Left lung (tissue), 4 donors: ENCODE measurements at regions not wholly inside any gene's neighbourhood (a gene's known extent, or its start where the extent isn't known, plus 50 kb on each side); places are given as distances from the start of the nearest gene placed in this dataset.

ENCODE experiments used
- ATAC-seq: fragments of 200-7000 bp; cut with Tn5 transposase; one replicate; pipeline ENCODE4 v1.9.1; 2020; ENCODE audit warnings: moderate library complexity
- DNase-seq, 4 donors: peaks; one replicate each; pipeline ENCODE4 v3.0.0-alpha.2; 2013 to 2020
- H3K27ac ChIP-seq, 2 donors: fragments of 200-600 bp; sonication (generic) in 1 of 2; one replicate each; pipeline versions ENCODE4 v1.5.0 to v1.8.0; 2020 to 2021
- H3K27me3 ChIP-seq, 2 donors: fragments of 200-600 bp; sonication (generic) in 1 of 2; one replicate each; pipeline versions ENCODE4 v1.5.0 to v1.8.0; 2020 to 2021
- H3K36me3 ChIP-seq, 2 donors: fragments of 200-600 bp; sonication (generic) in 1 of 2; one replicate each; pipeline versions ENCODE4 v1.5.0 to v1.8.0; 2020 to 2021
- H3K4me1 ChIP-seq, 2 donors: fragments of 200-600 bp; one replicate each; pipeline ENCODE4 v1.8.0; 2021
- H3K4me3 ChIP-seq, 2 donors: fragments of 200-600 bp; sonication (generic) in 1 of 2; one replicate each; pipeline versions ENCODE4 v1.5.0 to v1.8.0; 2020 to 2021; ENCODE audit warnings: mild to moderate bottlenecking in 1 of 2
- H3K9me3 ChIP-seq, 2 donors: fragments of 200-600 bp; sonication (generic) in 1 of 2; one replicate each; pipeline versions ENCODE4 v1.5.0 to v1.8.0; 2020 to 2021
- intact Hi-C, 2 donors: fragments of 100-400 bp; cut with DNase I; formaldehyde crosslinking; loops; one replicate each; pipeline versions ENCODE4 v1.11.2 to v1.14.2; 2022
- TF ChIP-seq, protein P1 (sequence below), 2 donors: fragments of 200-600 bp; sonication (generic) in 1 of 2; IDR thresholded peaks; one replicate each; pipeline versions ENCODE4 v1.5.0 to v1.8.0; 2021; ENCODE audit warnings: antibody characterized with exemption in 2 of 2
- donor health status: DM: no; HTN: yes; CAD: no.
- donor health status: DM: no; HTN: no; CAD: no.

DNA sequence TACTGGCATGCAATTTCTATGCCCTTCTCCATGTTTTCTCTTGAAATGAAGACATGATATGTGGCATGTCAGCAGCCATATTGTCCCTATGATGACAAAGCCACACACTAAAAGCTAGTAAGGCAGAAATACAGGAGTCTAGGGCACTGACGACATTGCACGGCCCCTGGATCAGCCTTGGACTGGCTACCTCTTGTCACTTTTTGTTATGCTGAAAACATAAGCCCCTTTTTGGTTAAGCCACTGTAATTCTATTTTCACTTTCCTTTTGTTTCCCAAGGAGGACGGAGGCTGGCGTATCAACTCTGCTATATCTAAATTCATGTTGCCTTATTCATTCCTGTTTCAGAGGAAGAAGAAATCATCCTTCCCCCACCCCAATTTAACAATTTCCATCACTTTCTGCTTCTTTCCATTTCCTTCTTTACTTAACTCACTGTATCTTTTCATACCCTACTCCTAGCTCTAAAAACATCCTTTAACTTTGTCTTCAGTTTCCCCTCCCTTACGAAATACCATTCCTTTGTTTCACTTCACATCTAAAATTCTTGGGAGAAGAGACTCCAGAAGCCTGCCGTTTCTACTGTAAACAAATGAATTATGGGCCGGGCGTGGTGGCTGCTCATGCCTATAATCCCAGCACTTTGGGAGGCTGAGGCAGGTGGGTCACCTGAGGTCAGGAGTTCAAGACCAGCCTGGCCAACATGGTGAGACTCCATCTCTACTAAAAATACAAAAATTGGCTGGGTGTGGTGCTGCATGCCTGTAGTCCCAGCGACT lies 364.1 kb downstream of the PCNX1 start:
- H3K9me3 ChIP-seq, result peaks cover 0 to 3% of the 10 kb centered on the region in 2 donors
- H3K36me3 ChIP-seq, result no peaks in the 10 kb centered on the region
- DNase-seq (no peak), ATAC-seq (no peak)
- intact Hi-C loops, result no loop called here
- no peaks in the 10 kb centered on the region for H3K27me3 ChIP-seq
- no peak overlapping the region for H3K27ac ChIP-seq
- no peak overlapping the region for H3K4me3 ChIP-seq
- peaks cover 0 to 4% of the 10 kb centered on the region in 2 donors for H3K4me1 ChIP-seq
- TF ChIP-seq, protein P1, sequence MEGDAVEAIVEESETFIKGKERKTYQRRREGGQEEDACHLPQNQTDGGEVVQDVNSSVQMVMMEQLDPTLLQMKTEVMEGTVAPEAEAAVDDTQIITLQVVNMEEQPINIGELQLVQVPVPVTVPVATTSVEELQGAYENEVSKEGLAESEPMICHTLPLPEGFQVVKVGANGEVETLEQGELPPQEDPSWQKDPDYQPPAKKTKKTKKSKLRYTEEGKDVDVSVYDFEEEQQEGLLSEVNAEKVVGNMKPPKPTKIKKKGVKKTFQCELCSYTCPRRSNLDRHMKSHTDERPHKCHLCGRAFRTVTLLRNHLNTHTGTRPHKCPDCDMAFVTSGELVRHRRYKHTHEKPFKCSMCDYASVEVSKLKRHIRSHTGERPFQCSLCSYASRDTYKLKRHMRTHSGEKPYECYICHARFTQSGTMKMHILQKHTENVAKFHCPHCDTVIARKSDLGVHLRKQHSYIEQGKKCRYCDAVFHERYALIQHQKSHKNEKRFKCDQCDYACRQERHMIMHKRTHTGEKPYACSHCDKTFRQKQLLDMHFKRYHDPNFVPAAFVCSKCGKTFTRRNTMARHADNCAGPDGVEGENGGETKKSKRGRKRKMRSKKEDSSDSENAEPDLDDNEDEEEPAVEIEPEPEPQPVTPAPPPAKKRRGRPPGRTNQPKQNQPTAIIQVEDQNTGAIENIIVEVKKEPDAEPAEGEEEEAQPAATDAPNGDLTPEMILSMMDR (IDR thresholded peaks at IDR 0.05), result no peak

DNA sequence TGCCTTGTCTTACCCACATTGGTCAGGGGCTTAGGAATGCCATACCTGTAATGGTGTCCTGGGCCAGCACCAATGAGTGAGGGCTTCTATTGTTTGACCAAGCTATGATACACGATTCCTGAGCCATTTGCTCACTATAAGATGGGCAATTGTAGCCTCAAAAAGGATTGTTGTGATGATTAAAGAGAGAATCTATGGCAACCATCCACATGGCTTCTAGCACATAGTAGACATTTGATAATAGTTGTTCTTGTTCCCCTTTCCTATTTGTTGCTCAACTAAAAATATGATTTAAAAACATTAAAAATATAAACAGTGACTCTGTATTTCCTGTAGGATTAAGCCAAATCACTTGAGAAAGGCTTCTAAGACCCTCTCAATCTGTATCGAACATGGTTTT lies 366.1 kb downstream of the PCNX1 start:
- ATAC-seq (no peak), DNase-seq (no peak)
- Histone ChIP-seq H3K4me1 (no peaks in the 10 kb centered on the region), H3K27me3 (no peaks in the 10 kb centered on the region), H3K4me3 (no peak overlapping the region), H3K36me3 (no peaks in the 10 kb centered on the region), H3K27ac (no peak overlapping the region), H3K9me3 (peaks cover 0 to 3% of the 10 kb centered on the region in 2 donors)
- intact Hi-C loops, result no loop called here
- TF ChIP-seq, protein P1 (IDR thresholded peaks at IDR 0.05), result no peak

DNA sequence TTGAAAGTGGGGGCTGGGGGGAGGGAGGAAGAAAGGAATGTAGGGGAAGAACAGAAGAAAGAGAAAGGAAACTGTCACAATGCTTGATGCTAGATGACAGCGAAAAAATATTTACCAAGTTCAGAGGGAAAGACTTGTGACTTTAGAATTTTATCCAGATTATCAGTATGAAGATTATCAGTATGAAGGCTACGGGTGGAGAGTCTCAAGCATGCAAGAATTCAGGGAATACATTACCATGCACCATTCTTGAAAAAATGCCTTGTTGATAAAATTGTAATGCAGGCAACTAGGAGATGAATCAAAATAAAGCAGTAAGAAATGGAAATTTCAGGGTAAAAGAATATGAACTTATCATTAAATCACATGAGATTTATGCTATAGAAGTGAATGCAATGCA lies 376.8 kb downstream of the PCNX1 start:
- TF ChIP-seq, protein P1 (IDR thresholded peaks at IDR 0.05), result no peak
- Histone ChIP-seq H3K27ac (no peak overlapping the region), H3K27me3 (no peaks in the 10 kb centered on the region), H3K4me3 (no peak overlapping the region), H3K36me3 (no peaks in the 10 kb centered on the region), H3K4me1 (no peaks in the 10 kb centered on the region), H3K9me3 (peaks cover 0 to 9% of the 10 kb centered on the region in 2 donors)
- intact Hi-C loops, result no loop called here
- DNase-seq (no peak), ATAC-seq (no peak)

DNA sequence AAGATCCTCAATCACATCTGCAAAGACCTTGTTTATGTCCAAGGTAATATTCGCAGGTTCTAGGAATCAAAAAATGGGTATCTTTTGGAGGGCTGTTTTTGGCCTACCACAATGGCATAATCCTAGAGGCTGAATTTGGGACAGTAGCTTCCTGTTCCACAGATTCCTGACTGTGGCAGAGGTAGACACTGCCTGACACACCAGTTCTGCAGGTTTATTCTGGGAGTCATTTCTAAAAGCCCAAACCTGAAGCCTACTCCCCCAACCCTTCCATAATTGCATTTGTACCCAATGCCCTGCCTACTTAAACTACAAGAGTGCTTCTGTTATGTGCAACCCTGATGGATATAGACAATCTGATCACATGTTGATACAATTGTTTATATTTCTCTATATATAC lies 378.9 kb downstream of the PCNX1 start:
- H3K4me1 ChIP-seq, result no peaks in the 10 kb centered on the region
- TF ChIP-seq, protein P1 (IDR thresholded peaks at IDR 0.05), result no peak
- peaks cover 0 to 9% of the 10 kb centered on the region in 2 donors for H3K9me3 ChIP-seq
- H3K36me3 ChIP-seq, result no peaks in the 10 kb centered on the region
- H3K27me3 ChIP-seq, result no peaks in the 10 kb centered on the region
- intact Hi-C loops, result no loop called here
- ATAC-seq, result no peak
- no peak for DNase-seq
- H3K4me3 ChIP-seq, result no peak overlapping the region
- H3K27ac ChIP-seq, result no peak overlapping the region

DNA sequence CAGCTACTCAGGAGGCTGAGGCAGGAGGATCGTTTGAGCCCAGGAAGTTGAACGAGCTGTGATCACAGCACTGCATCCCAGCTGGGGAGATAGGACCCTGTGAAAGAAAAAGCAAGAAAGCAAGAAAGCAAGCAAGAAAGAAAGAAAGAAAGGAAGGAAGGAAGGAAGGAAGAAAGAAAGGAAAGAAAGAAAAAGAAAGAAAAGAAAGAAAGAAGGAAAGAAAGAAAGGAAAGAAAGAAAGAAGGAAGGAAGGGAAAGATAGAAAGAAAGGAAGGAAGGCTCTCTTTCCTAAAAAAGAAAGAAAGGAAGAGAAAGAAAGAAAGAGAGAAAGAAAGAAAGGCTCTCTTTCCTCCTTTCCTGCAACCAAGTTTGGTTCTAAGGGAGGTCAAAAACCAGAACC lies 380.3 kb downstream of the PCNX1 start:
- no peak for ATAC-seq
- no peaks in the 10 kb centered on the region for H3K36me3 ChIP-seq
- H3K9me3 ChIP-seq, result peaks cover 0 to 9% of the 10 kb centered on the region in 2 donors
- no peaks in the 10 kb centered on the region for H3K27me3 ChIP-seq
- no peak overlapping the region for H3K27ac ChIP-seq
- TF ChIP-seq, protein P1 (IDR thresholded peaks at IDR 0.05), result no peak
- H3K4me1 ChIP-seq, result no peaks in the 10 kb centered on the region
- no peak overlapping the region for H3K4me3 ChIP-seq
- DNase-seq, result no peak
- intact Hi-C loops, result no loop called here
